WTC11 (cell line): ENCODE measurements at regions not wholly inside any gene's neighbourhood (a gene's known extent, or its start where the extent isn't known, plus 50 kb on each side); places are given as distances from the start of the nearest gene placed in this dataset.

Experiments
- EMX1 ChIP-seq: fragments of 250-450 bp; sonication (Bioruptor Pico); IDR thresholded peaks from 2 replicates; pipeline ENCODE4 v1.8.0; 2021; ENCODE audit warnings: mild to moderate bottlenecking
- ESRRA ChIP-seq: sonication (generic); formaldehyde crosslinking; IDR thresholded peaks from 2 replicates; pipeline ENCODE4 v1.8.1; 2022; ENCODE audit warnings: mild to moderate bottlenecking, missing genetic modification reagents, borderline replicate concordance
- MAX ChIP-seq: sonication (generic); formaldehyde crosslinking; IDR thresholded peaks from 2 replicates; pipeline ENCODE4 v1.8.0; 2022; ENCODE audit warnings: mild to moderate bottlenecking, missing genetic modification reagents
- NFYB ChIP-seq: sonication (generic); formaldehyde crosslinking; conservative IDR thresholded peaks from 2 replicates; pipeline ENCODE4 v1.8.0; 2022; ENCODE audit warnings: low read depth, missing genetic modification reagents
- SP1 ChIP-seq: sonication (generic); formaldehyde crosslinking; conservative IDR thresholded peaks from 2 replicates; pipeline ENCODE4 v1.8.1; 2022; ENCODE audit warnings: missing genetic modification reagents
- TP53 ChIP-seq: sonication (generic); formaldehyde crosslinking; IDR thresholded peaks from 2 replicates; pipeline ENCODE4 v1.8.1; 2023; ENCODE audit warnings: mild to moderate bottlenecking, missing genetic modification reagents
- ZNF219 ChIP-seq: sonication (generic); formaldehyde crosslinking; IDR thresholded peaks from 2 replicates; pipeline ENCODE4 v1.8.0; 2023; ENCODE audit warnings: missing genetic modification reagents, mild to moderate bottlenecking, borderline replicate concordance
- ZNF263 ChIP-seq: sonication (generic); formaldehyde crosslinking; IDR thresholded peaks from 2 replicates; pipeline ENCODE4 v1.8.1; 2022; ENCODE audit warnings: low read depth, mild to moderate bottlenecking, moderate library complexity, missing genetic modification reagents
- ZNF317 ChIP-seq: sonication (generic); formaldehyde crosslinking; IDR thresholded peaks from 2 replicates; pipeline ENCODE4 v1.8.1; 2023; ENCODE audit warnings: low read depth, mild to moderate bottlenecking, moderate library complexity, missing genetic modification reagents, borderline replicate concordance
- TF ChIP-seq, protein P1 (sequence below): fragments of 200-600 bp; IDR thresholded peaks from 2 replicates; pipeline ENCODE4 v1.8.0; 2022; ENCODE audit warnings: antibody characterized with exemption
- TF ChIP-seq, protein P2 (sequence below): sonication (generic); formaldehyde crosslinking; IDR thresholded peaks from 2 replicates; pipeline ENCODE4 v1.8.1; 2022; ENCODE audit warnings: low read depth, missing genetic modification reagents, borderline replicate concordance
- TF ChIP-seq, protein P3 (sequence below): sonication (generic); formaldehyde crosslinking; IDR thresholded peaks from 2 replicates; pipeline ENCODE4 v1.8.0; 2022; ENCODE audit warnings: missing genetic modification reagents
- TF ChIP-seq, protein P4 (sequence below): sonication (generic); formaldehyde crosslinking; conservative IDR thresholded peaks from 2 replicates; pipeline ENCODE4 v1.8.1; 2023; ENCODE audit warnings: mild to moderate bottlenecking, low read depth, missing genetic modification reagents, moderate library complexity

- TF ChIP-seq MAX, result no peak
- TF ChIP-seq, protein P1, sequence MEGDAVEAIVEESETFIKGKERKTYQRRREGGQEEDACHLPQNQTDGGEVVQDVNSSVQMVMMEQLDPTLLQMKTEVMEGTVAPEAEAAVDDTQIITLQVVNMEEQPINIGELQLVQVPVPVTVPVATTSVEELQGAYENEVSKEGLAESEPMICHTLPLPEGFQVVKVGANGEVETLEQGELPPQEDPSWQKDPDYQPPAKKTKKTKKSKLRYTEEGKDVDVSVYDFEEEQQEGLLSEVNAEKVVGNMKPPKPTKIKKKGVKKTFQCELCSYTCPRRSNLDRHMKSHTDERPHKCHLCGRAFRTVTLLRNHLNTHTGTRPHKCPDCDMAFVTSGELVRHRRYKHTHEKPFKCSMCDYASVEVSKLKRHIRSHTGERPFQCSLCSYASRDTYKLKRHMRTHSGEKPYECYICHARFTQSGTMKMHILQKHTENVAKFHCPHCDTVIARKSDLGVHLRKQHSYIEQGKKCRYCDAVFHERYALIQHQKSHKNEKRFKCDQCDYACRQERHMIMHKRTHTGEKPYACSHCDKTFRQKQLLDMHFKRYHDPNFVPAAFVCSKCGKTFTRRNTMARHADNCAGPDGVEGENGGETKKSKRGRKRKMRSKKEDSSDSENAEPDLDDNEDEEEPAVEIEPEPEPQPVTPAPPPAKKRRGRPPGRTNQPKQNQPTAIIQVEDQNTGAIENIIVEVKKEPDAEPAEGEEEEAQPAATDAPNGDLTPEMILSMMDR, result no peak
- no peak for TF ChIP-seq SP1 (CRISPR knock-in tag)
- TF ChIP-seq, protein P2, sequence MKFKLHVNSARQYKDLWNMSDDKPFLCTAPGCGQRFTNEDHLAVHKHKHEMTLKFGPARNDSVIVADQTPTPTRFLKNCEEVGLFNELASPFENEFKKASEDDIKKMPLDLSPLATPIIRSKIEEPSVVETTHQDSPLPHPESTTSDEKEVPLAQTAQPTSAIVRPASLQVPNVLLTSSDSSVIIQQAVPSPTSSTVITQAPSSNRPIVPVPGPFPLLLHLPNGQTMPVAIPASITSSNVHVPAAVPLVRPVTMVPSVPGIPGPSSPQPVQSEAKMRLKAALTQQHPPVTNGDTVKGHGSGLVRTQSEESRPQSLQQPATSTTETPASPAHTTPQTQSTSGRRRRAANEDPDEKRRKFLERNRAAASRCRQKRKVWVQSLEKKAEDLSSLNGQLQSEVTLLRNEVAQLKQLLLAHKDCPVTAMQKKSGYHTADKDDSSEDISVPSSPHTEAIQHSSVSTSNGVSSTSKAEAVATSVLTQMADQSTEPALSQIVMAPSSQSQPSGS (CRISPR knock-in tag), result no peak
- TF ChIP-seq ZNF219 (CRISPR knock-in tag), result no peak
- no peak for TF ChIP-seq NFYB
- no peak for TF ChIP-seq ESRRA (CRISPR knock-in tag)
- TF ChIP-seq EMX1 (CRISPR knock-in tag), result no peak
- TF ChIP-seq TP53 (CRISPR knock-in tag), result no peak
- no peak for TF ChIP-seq ZNF263
- TF ChIP-seq, protein P3, sequence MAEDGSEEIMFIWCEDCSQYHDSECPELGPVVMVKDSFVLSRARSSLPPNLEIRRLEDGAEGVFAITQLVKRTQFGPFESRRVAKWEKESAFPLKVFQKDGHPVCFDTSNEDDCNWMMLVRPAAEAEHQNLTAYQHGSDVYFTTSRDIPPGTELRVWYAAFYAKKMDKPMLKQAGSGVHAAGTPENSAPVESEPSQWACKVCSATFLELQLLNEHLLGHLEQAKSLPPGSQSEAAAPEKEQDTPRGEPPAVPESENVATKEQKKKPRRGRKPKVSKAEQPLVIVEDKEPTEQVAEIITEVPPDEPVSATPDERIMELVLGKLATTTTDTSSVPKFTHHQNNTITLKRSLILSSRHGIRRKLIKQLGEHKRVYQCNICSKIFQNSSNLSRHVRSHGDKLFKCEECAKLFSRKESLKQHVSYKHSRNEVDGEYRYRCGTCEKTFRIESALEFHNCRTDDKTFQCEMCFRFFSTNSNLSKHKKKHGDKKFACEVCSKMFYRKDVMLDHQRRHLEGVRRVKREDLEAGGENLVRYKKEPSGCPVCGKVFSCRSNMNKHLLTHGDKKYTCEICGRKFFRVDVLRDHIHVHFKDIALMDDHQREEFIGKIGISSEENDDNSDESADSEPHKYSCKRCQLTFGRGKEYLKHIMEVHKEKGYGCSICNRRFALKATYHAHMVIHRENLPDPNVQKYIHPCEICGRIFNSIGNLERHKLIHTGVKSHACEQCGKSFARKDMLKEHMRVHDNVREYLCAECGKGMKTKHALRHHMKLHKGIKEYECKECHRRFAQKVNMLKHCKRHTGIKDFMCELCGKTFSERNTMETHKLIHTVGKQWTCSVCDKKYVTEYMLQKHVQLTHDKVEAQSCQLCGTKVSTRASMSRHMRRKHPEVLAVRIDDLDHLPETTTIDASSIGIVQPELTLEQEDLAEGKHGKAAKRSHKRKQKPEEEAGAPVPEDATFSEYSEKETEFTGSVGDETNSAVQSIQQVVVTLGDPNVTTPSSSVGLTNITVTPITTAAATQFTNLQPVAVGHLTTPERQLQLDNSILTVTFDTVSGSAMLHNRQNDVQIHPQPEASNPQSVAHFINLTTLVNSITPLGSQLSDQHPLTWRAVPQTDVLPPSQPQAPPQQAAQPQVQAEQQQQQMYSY (CRISPR knock-in tag), result no peak
- TF ChIP-seq ZNF317 (CRISPR knock-in tag), result no peak
- TF ChIP-seq, protein P4, sequence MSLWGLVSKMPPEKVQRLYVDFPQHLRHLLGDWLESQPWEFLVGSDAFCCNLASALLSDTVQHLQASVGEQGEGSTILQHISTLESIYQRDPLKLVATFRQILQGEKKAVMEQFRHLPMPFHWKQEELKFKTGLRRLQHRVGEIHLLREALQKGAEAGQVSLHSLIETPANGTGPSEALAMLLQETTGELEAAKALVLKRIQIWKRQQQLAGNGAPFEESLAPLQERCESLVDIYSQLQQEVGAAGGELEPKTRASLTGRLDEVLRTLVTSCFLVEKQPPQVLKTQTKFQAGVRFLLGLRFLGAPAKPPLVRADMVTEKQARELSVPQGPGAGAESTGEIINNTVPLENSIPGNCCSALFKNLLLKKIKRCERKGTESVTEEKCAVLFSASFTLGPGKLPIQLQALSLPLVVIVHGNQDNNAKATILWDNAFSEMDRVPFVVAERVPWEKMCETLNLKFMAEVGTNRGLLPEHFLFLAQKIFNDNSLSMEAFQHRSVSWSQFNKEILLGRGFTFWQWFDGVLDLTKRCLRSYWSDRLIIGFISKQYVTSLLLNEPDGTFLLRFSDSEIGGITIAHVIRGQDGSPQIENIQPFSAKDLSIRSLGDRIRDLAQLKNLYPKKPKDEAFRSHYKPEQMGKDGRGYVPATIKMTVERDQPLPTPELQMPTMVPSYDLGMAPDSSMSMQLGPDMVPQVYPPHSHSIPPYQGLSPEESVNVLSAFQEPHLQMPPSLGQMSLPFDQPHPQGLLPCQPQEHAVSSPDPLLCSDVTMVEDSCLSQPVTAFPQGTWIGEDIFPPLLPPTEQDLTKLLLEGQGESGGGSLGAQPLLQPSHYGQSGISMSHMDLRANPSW, result no peak
These were observed 262.8 kb downstream of the DKK2 start for GRCh38 chr4:106773076-106773905.
